HL-60/S4 treated with retinoic acid at 250 ng/mL for 4 days and 3 days (cell line): ENCODE measurements at regions not wholly inside any gene's neighbourhood (a gene's known extent, or its start where the extent isn't known, plus 50 kb on each side); places are given as distances from the start of the nearest gene placed in this dataset.
"Not testable (repeated sequence)": the region's sequence is repeated elsewhere in the genome, so short reads cannot be mapped to it uniquely, and the experiment has no call there.

Experiments
- in situ Hi-C: fragments of 300-500 bp; cut with MboI; formaldehyde crosslinking; loops from 2 replicates; pipeline ENCODE4 v1.7.0; 2022; ENCODE audit warnings: low sequenced_read_pairs

DNA sequence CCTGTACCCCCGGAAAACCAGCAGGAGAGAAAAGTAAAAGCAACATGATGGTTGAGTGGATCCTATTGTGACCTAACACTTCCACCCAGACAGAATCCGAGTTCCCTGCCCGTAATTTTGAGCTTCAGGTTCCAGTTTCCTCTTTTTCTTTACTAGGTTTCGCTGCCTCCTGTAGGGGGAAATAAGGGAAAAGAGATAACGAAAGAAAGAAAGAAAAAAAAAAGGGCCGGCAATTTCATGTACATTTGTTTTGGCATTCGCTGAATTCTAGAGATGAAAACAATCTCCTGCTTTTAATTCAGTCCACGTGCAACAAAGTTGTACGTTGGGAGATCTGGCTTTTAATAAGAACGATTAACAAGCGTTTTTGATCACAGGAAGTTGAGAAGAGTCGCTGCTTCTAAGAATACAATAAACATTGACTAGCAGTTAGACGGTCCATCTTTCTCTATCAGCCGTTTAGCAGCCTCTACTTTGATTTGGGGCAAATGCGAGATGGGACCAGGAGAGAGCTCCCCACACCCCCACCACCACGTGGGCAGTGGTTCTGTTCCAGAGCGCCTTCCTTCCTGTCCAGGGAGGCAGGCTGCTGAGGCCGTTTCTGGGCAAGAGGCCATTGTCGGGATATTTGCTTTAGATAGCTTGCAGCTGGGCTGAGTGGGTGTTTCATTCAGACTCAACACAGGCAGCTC is 155.9 kb upstream of the RUNX1 start:
- in situ Hi-C loops = no loop called here

DNA sequence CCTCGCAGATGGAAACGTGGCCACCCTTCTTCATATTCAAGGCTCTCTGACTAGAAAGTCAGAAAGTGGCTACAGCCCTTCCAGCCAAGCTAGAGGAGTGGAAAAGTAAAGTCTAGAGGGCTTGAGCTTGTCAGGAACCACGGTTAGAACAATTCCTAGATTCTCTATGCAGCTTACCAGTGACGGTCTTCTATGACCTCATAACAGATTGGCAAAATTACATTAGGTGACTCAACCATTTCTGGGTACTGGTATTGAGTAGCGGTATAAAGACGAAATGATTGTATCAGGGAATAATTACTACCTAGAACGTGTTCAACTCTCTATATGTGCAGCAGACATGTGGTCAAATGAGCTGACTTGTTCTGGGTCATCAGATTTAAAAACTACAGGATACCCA is 155.0 kb upstream of the RUNX1 start:
- in situ Hi-C loops = no loop called here

DNA sequence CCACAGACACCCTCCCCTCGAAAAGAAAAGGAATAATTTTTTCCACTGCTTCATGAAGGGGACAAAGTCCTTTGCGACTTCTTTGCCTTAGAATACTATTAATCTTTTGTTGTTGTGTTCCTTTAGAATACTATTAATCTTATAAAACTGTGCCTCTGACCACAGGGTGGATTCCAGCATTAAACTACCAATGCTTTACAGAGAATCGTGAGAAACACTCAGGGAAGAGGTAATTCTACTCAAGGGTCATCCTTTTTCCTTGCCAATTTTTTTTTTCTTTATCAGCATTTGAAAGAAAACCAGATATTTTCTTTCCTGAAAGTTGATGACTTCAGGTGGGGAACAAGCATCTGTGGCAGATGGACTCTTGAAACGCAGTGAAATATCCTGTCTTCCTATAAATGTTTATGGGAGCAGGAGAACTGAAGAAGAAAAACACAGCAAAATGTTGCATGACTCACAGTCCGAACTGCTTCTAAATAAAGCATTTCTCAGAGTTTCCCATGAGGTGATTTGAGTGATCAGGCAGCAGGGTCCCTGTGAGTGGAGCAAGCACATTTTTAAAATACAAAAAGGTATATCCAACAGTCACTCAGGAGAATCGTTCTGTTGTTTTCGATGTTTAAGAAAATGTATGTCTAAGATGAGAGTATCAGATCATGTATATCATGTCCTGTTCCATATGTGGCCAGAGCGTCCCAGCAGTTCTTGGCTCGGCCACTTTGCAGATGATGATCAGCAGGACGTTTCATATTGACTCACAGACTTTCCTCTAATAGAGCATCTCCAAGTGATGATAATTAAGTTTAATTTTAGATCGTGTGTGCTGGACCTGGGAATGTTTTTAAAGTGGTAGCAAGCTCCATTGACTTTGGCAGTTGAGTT is 154.2 kb upstream of the RUNX1 start:
- in situ Hi-C loops = no loop called here

DNA sequence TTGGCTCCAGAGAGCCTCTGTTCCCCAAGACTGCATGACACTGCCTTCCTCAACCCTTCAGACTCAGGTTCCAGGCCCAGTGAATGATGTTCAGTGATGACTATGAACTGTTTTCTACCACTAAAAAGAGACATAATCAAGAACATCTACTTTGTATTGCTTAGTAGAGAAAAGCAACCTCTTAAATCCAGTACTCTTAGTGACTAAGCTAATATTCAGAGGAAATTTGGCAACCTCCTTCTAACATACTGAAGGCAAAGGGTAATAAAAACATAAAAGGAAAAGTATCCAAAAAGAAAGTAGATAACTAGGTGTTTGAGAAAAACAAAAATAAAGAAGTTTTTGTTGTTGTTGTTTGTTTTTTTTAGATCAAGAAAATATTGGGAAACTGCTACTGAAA is 153.3 kb upstream of the RUNX1 start:
- in situ Hi-C loops = no loop called here

DNA sequence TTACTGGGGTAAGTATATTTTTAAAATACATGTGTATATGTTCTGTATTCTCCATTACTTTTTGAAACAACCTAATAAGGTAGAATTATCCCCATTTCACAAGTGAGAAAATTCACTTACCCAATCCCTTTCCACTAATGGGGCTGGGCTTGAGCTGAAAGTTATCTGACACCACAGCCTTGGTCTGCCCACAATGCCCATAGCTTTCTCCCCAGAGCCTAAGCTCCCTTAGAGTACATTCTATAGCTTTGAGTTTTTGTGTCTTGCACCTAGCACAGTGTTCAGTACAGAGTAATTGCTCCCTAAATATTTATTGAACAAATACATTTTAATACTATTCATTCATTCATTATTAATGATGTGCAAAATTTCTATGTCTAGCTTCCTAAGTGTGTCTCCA is 152.7 kb upstream of the RUNX1 start:
- in situ Hi-C loops = no loop called here

DNA sequence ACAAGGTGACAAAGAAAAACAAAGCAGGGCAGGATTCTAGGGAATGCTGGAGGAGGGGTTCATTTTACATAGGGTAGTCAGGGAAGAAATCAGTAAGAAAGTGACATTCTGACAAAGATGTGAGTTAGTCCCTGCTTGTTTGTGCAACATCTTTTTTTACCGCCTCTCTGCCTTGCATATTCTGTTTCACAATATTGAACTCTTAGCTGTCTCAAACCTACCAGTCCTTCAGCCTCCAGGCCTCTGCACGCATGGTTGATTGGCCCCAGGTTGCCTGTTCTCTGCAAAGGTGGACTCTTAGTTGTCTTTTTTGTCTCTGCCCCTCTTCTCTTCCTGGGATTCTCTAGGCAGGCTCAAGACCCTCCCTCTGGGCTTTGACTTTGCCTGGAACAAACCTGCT is 152.2 kb upstream of the RUNX1 start:
- in situ Hi-C loops = no loop called here

DNA sequence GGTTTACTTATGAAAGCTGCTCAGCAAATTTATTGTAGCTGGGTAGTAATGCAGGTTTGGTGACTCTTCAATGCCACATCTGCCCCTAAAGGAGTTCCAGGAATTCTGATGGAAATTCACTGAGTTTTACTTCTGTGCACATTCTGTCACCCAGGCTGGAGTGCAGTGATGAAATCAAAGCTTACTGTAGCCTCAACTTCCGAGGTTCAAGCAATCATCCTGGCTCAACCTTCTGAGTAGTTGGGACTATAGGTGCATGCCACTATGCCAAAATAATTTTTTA is 150.6 kb upstream of the RUNX1 start:
- in situ Hi-C loops = no loop called here

DNA sequence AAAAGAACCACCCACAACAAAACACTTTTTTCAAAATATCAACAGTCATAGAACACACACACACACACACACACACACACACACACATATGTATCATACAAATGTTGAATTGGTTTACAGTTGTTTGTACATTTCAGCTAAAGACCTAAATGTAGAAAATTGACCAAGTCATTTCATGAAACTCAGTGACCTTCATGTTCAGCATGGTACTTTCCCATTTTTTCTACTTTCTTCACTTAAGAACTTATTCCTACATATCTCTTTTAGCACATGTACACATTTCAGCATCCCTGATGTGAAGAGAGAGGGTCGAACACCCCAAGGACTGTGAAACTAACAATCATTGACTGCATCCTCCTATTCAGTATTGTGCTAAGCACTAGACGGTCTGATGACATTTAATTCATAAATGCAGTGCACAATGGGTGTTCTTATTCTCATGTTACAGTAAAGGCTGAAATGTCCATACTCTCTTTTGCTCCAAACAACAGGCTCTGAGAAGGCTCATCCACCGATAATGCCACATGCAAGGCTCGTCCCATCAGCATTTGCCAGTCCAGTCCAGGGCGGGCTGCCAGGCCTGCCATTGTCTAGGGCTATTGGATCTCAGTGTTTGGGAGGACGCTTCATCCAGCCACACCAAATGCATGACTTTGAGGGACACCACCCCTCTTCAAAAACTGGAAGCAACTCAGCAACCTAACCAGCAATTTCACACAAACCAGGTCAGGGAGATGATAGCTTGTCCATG is 150.1 kb upstream of the RUNX1 start:
- in situ Hi-C loops = no loop called here

DNA sequence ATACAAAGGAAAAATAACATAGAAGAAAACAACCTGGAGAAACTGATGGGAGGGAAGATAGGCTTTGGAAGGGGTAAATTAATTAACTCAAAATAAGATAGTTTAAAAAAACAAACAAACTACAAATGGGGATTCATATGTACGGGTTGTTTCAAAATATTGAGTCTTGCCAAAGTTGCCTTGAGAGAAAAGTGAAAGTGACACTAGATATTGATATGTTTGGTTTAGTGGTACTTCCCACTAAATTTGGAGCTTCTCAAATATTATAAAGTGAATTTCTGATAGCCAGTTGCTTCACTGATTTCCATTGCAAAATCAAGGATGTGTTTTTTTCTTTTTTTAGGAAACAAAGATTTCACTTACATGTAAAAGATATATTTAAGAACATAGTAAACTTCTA is 149.5 kb upstream of the RUNX1 start:
- in situ Hi-C loops = no loop called here

DNA sequence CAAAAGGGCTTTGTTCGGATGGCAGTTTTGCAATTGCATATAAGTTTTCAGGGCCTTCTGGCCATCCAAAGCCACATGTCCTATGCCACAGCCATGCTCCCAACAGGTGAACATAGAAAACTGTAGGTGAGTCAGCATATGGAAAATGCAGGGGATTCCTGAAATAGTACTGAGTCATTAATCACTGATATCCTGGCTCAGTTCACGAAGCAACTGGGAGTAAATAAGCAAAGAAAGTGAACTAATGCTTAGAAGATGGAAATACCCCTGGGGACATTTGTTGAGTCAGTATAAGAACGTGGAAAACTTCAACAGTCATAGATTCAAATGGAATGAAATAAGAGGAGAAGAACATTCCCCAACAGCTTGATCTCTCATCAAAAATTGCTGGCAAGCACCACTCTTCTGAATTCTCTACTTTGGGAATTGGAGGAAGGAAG is 148.9 kb upstream of the RUNX1 start:
- in situ Hi-C loops = no loop called here

DNA sequence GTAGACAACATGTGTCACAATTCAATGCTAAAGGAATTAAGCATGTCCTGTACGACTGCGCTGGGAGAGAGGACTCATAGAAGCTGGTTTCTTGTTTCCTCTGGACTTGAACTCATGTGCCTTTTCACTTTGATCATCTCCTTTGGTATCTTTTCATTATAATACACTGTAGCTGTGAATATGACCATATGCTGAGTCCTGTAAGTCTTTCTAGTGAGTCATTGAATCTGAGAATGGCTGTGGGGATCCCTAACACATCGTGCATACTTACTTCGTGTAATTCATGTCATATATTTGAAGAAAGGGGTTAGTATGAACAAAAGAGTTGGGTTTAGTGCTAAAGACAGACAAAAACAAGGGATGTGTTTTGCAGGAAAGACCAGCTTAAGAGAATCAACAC is 148.1 kb upstream of the RUNX1 start:
- in situ Hi-C loops = no loop called here

DNA sequence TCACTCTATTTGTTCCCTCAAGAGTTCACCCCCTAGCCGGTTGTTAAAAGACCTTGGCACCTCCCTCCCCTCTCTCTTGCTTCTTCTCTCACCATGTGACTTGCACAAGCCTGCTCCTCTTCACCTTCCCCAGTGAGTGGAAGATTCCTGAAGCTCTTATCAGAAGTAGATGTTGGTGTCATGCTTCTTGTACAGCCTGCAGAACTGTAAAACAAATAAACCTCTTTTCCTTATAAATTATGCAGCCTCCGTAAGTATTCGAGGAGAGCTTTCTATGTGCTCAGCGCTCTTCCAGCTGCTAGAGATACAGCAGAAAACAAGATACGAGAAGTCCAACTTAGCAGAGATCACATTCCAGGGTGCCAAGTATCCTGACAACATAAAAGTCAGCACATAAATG is 147.0 kb upstream of the RUNX1 start:
- in situ Hi-C loops = no loop called here

DNA sequence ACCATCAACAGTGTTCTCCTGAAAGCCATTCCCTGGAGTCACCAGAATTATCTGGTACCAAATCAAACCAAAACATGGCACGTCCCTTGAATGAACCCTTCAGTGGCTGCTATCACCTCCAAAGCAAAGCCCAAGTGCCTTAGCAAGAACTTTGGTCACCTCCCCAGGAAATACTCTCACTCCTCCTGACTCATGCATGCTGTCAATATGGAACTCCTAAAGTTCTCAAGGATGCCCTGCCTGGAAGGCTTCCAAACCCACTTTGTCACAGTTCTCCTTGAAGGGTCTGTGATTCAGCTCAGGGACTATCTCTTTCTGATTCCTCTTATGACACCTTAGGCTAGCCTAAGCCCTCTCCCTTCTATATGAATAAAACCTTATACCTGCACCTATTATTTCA is 146.1 kb upstream of the RUNX1 start:
- in situ Hi-C loops = no loop called here

DNA sequence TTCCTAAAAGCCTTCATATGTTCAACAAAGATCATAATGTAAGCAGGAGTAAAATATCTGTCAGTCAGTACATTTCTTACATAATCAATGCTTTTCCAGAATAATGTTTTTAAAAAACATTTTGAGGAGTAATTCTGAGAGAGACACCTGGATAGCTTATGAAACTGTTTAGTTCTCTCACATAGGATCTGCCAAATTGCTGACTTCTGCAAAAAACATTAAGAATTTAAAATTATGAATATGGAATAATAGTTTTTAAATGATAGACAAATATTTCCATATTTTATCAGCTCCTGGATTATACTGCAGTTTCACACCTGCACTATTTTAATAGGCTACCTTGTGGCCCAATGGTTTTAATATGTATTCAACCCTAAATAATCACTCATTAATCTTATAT is 142.7 kb upstream of the RUNX1 start:
- in situ Hi-C loops = no loop called here

DNA sequence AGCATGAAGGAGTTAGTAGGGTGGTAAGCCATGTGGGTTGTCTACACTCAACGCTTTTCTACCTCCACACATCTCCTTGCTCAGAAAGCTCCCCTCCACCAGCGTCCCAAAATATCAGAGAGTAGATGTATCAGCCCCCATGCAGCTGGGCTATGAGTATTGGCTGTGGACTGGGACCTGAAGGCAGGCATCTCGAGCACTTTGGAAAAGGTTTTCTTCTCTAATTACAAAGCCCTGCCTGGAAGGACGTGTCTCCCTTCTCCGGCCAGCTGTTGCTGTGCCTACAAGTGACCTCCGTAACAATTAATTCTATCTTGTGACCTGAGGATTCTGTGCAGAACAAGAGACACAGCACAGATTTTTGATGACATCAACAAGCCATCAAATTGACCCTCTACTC is 142.0 kb upstream of the RUNX1 start:
- in situ Hi-C loops = no loop called here

DNA sequence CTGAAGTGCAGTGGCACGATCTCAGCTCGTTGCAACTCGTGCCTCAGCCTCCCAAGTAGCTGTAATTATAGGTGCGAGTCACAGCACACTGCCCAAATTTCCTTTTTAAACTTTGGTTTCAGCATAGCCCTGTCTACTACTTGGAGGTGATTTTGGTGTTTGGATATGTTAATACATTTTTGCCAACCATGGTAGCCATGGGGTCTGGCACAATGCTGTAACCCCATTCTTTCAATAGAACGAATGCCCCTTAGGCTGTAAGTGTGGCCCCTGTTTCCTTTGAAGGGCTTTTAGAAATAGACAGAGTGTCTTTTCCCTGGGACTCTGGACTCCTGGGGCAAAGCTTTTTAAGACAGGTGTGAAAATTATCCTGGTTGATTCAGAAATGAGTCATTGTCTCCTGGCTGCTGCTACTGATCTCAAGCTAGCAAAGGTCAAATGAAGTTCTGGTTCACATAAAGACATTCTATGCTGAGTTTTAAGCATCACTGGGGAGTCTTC is 141.1 kb upstream of the RUNX1 start:
- in situ Hi-C loops = no loop called here

DNA sequence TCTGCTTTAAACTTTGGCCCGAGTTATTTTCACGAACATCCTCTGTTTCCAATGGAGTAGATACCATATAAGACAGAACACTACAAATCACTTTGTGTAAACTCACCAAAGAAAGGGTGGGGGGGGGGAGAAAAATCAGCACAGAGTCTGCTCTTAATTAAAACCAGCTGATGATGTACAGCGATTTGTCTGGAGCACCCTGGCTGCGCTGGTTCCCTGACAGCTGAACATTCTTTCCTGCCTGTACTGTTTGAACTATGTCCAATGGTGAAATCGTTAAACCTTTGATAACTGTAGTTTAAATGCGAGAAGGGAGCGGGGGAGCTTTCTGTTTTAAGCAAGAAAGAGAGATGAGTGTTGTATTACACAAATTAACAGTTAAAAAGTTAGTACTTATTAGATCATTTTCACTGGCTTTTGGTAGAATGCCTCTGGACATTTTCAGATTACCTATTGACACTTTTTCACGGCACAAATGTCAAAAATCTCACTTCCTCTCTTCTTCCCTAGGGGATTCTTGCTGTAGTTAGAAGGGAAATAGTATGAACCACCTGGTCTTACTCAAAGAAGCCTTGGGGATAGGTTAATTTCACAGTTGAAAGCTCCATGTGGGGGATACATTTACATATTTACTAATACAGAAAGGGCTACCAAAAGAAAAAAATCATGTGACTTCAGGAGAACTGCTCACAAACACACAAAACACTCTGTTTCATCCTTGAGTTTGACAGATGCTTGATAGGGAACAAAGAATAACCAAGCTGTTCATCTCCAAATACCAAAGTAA is 140.2 kb upstream of the RUNX1 start:
- in situ Hi-C loops = no loop called here

DNA sequence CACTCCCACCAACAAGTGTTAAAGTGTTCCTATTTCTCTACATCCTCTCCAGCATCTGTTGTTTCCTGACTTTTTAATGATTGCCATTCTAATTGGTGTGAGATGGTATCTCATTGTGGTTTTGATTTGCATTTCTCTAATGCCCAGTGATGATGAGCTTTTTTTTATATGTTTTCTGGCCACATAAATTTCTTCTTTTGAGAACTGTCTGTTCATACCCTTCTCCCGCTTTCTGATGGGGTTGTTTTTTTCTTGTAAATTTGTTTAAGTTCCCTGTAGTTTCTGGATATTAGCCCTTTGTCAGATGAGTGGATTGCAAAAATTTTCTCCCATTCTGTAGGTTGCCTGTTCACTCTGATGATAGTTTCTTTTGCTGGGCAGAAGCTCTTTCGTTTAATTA is 134.3 kb upstream of the RUNX1 start:
- in situ Hi-C loops = not testable (repeated sequence)

DNA sequence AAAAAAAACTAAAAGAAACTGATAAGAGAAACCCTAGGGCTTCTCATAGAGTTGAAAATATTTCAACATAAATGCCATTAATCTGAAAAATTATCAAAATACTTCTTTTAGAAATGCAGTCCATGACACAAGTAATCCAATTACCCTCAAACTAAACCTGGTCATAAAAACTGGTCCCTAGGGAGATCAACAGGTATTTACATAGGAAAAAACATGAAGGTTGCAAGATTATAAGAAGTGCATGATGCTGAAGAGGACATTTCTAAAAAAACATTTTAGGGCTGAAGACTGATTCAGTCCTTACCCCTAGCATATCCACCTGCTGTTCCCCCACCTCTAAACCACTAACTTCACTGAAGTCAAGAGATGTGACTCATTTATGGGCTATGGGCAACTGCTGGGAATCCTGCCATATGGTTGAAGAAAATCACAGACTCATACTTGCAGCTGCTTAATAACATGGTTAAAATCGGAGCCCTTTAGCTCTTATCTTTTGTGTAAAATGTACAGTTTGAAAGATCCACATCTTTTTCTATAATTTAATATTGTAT is 131.0 kb upstream of the RUNX1 start:
- in situ Hi-C loops = no loop called here

DNA sequence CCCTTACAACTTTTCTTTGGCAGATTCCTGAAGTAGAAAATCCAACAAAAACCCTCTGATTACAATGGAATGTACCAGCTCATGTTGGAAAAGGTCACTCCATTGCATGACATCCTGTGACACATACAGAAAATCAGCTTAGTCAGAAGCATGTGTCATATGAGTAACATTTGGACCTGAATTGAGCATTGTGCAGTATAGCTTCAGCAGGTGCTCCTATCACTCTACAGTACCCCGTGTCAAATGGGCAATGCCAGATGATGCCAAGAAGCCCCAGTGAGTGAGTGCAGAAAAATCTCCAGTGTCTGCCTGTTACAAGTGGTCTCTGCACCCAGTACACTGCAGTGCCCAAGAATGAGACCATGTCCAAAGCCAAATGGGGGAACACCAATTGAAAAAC is 129.7 kb upstream of the RUNX1 start:
- in situ Hi-C loops = no loop called here

DNA sequence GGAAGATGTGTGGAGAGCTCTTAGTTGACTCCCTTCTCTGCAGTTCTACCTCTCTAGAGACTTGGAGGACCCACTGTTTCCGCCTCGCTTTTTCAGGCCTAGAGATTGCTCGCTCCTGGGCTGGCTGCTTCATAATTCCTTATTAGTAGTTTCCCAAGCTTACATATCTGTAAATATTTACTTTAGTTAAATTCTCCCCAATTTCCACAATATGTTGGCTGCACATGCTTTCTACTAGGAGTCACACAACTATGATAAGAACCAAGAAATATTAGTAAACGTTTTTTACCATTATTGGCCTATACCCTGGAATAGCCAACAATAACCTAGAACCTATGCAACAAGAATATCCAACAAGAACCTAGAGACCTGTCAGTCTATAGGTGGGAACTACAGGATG is 129.0 kb upstream of the RUNX1 start:
- in situ Hi-C loops = no loop called here
